ENCODE measurements at regions not wholly inside any gene's neighbourhood (a gene's known extent, or its start where the extent isn't known, plus 50 kb on each side); places are given as distances from the start of the nearest gene placed in this dataset.
A peak's percentile ranks its signal among the peaks of the same experiment; 100 is the strongest.
"Not testable (repeated sequence)": the region's sequence is repeated elsewhere in the genome, so short reads cannot be mapped to it uniquely, and the experiment has no call there.

- DNase-seq (ENCODE audit: low spot score), result not testable (repeated sequence)
Measured at GRCh38 chr13:103880146-103880545, 813.9 kb upstream of the SLC10A2 start.

DNA sequence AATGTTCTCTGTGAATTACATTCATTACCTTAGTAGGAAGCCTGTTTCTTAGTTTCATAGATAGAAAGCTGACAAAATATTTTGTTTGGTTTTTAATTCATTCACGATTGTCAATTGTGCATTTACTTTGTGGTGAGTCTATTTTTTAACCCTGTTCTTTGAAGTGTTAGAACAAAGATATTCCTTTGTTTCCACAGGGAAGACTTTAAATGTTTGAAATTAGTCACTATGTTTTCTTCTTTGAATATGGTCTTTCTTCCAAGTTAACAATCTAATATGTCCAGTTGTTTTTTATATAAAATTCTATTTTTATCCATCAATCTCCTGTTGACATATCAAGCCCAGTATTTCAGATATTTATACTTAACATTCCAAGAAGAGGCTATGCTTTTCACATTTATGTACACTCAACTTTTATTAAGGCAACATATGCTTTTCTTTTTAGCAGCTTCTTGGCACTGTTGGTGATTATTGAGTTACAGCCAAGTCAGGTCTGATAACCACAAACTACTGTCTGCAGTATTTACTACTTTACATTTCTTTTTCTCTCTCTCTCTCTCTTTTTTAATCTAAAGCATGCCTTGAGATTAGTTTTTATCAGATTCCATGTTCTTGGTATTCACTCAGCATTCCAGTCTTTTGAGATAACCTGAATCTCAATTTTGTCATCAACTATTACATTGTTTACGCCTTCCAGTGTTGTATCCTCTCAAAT is 812.8 kb upstream of the SLC10A2 start:
- peak; percentile 54 for DNase-seq (ENCODE audit: low spot score)

DNA sequence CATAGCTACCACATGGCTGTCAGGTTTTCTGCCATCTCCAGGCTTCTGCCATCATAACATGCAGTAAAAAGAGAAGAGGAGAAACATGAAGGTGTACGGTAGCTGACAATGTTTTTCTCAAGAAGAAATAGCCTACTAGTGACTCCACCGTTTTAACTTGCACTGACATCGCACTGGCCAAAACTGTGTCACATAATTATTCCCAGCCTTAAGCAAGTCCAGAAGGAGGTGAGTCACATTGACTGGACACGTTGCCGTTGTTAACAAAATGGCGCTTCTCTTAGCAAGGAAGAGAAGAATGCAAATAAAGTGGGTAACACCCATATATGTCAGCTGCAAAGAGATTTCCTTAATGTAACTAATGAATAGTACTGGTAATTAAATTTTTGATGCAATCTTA is 810.4 kb upstream of the SLC10A2 start:
- DNase-seq (ENCODE audit: low spot score), result no peak

GRCh38 chr13:103873725-103874124 is 807.5 kb upstream of the SLC10A2 start:
- no peak for DNase-seq (ENCODE audit: low spot score)

GRCh38 chr13:103866048-103866447 is 799.8 kb upstream of the SLC10A2 start:
- no peak for DNase-seq (ENCODE audit: low spot score)

- no peak for DNase-seq (ENCODE audit: low spot score)
Measured at GRCh38 chr13:103862525-103862924, 796.3 kb upstream of the SLC10A2 start.

- DNase-seq (ENCODE audit: low spot score), result no peak
Measured at GRCh38 chr13:103859952-103860351, 793.7 kb upstream of the SLC10A2 start.

DNA sequence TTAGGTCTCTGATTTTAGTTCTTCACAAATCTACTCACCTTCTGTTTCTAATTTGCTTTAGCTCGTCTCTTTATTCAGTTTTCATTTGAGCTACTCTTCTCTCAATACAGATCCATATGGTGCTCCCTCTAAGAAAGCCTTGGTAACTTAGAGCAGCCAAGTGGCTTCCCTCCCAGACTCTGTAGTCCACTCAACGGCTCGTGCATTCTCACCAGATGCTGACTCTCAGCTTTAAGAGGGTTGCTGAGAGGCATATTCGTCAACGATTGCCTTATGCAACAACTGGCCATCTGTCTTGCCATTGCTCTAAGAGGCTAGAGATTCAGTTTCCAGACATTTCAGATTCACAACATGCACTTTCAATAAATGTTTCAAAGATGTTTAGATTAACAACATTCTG is 785.8 kb upstream of the SLC10A2 start:
- no peak for DNase-seq (ENCODE audit: low spot score)

GRCh38 chr13:103844471-103844870 is 778.3 kb upstream of the SLC10A2 start:
- DNase-seq (ENCODE audit: low spot score), result no peak

DNA sequence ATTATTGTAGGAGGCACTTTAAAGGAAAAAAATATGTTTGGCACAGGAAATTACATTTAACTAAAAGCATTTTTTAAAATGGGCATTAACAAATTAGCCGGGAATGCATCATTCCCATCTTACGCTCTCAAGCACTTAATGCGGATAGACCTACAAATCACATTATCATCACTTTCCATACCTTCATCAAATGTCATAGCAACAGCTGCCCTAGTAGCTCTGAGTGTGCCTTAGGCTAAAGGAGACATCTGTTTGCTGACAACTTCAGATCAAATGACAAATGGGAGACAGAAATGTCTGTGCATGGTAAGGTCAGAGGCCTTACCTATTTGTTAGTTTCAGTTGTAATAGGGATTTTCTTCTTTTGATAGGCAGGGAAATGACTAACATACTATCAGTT is 773.2 kb upstream of the SLC10A2 start:
- no peak for DNase-seq (ENCODE audit: low spot score)

DNA sequence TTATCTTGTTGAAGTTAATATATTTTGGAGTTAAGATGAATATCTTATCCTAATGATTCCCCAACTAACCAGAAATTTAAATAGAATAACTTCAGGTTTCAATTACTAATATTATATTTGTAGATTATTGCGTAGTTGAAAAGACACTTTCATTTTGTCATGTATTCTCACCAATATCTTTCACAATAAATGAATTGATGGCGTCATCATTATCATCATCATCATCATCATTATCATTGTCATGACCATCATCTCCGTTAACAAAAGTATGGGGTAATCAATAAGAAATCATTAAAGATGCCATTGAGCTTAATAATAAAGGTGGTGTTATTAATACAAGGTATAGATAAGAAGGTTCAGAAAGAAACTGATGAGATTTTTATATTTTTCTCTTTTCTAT is 768.8 kb upstream of the SLC10A2 start:
- DNase-seq (ENCODE audit: low spot score), result no peak

- DNase-seq (ENCODE audit: low spot score), result no peak
Measured at GRCh38 chr13:103833294-103833852, 767.2 kb upstream of the SLC10A2 start.

- no peak for DNase-seq (ENCODE audit: low spot score)
Measured at GRCh38 chr13:103815619-103816018, 749.4 kb upstream of the SLC10A2 start.

GRCh38 chr13:103812971-103813370 is 746.8 kb upstream of the SLC10A2 start:
- no peak for DNase-seq (ENCODE audit: low spot score)

- no peak for DNase-seq (ENCODE audit: low spot score)
Measured at GRCh38 chr13:103812558-103812957, 746.3 kb upstream of the SLC10A2 start.

DNA sequence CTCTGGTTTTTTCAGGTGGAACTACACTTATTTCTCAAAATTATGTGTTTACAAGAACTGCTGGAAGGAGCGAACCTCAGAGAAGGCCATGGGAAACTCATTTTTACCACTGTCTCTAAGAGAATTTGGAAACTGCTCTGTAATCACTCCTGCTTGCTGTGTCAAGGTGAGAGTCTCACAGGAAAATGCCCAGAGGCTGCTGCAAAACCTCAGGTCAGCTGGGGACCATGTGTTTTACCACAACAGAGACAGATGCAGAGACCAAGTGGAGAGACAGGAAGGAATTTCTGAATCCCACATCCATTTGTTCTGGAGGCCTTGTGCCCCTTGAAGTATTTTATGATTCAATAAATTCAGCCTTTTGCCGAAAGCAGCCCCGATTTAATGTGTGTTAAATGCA is 743.8 kb upstream of the SLC10A2 start:
- DNase-seq (ENCODE audit: low spot score), result no peak

DNA sequence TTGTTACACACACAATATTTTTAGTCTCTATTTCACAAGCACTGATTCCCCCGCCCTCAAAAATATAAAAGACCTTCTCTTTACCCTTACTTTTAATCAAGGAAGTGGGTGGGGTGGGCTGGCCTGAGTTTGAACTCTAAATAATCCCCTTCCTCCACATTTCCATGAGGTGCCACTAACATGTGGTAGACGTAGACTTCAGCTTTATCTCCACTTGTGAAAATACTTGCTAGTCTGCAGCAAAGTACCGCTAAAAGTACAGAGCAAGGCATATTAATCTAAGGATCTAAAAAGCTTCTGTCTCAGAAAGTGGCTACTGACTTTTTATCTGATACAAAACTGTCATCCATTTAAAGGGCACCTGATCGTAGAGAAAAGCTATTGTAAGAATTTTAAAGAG is 739.6 kb upstream of the SLC10A2 start:
- no peak for DNase-seq (ENCODE audit: low spot score)

DNA sequence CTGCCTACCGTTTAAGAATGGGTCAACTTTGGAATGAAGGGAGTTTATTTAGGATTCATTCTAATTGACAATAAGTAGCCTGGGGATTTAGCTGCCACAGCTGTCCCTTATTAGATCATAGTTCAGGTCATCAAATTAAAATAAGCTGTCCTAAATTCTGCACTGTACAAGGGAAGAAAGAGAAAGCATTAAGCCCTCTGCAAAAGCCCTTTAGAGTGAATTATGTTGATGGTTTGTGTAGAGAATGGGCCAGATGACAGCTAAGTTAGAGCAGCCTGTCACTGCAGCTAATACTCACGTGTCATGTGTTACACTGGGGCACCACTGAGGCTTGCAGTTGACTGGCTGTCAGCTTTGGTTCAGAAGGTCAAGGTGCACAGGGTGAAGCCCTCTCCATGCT is 737.1 kb upstream of the SLC10A2 start:
- no peak for DNase-seq (ENCODE audit: low spot score)

DNA sequence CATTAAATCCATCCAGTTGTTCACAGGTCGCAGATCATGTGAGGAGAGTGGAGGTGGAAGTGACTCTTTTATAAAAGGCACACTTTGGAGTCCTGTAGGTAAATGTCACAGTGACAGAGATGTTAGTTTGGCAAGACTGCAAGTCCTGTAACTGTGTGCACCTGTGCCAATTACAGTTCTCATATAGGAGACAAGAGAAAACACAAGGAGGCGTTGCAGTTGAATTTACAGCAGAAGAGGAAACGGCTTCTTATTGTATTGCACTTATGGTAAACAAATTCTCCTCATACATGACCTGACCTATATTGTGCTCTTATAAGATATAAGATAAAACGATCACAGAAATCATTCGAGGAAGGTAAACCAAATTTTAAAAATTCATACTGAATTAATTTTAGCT is 732.8 kb upstream of the SLC10A2 start:
- DNase-seq (ENCODE audit: low spot score), result no peak

- no peak for DNase-seq (ENCODE audit: low spot score)
Measured at GRCh38 chr13:103795892-103796478, 729.8 kb upstream of the SLC10A2 start.

DNA sequence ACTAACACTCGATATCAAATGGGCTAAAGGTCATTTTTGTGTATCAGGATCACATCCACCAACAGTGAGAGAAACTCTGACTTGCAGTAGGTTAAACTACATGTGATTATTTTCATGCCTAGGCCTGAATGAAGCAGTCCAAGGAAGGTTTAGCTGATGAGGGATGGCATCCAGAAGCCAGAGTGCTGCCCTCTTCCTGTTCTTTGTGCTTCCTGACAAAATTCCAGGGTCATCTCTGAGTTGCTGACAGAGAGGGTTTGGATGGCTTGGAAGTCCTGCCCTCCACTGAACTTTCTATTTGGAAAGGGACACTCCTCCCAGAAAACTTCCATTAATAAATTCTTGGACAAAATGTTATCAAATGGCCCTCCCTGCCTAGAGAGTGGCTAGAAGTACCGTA is 728.3 kb upstream of the SLC10A2 start:
- DNase-seq (ENCODE audit: low spot score), result no peak

- no peak for DNase-seq (ENCODE audit: low spot score)
Measured at GRCh38 chr13:103788061-103788652, 721.9 kb upstream of the SLC10A2 start.

GRCh38 chr13:103772576-103772975 is 706.4 kb upstream of the SLC10A2 start:
- DNase-seq (ENCODE audit: low spot score), result peak; percentile 13
